ENCODE measurements at regions not wholly inside any gene's neighbourhood (a gene's known extent, or its start where the extent isn't known, plus 50 kb on each side); places are given as distances from the start of the nearest gene placed in this dataset.
"Not testable (repeated sequence)": the region's sequence is repeated elsewhere in the genome, so short reads cannot be mapped to it uniquely, and the experiment has no call there.

GRCh38 chr14:43525658-43526057 lies 981.4 kb downstream of the FSCB start:
- DNase-seq = no peak

GRCh38 chr14:43522901-43523300 lies 984.2 kb downstream of the FSCB start:
- no peak for DNase-seq

GRCh38 chr14:43522191-43522590 lies 984.9 kb downstream of the FSCB start:
- DNase-seq = no peak

- DNase-seq = no peak
Measured at GRCh38 chr14:43503508-43503907, 1003.6 kb downstream of the FSCB start.

- not testable (repeated sequence) for DNase-seq
Measured at GRCh38 chr14:43492359-43492758, 1014.7 kb downstream of the FSCB start.

GRCh38 chr14:43483415-43483814 lies 1023.7 kb downstream of the FSCB start:
- DNase-seq = no peak

GRCh38 chr14:43481864-43482263 lies 1025.2 kb downstream of the FSCB start:
- DNase-seq = no peak

GRCh38 chr14:43480976-43481375 lies 1026.1 kb downstream of the FSCB start:
- no peak for DNase-seq

- DNase-seq = no peak
Measured at GRCh38 chr14:43479596-43480195, 1027.4 kb downstream of the FSCB start.

- no peak for DNase-seq
Measured at GRCh38 chr14:43476822-43477221, 1030.3 kb downstream of the FSCB start.

GRCh38 chr14:43475757-43476156 lies 1031.3 kb downstream of the FSCB start:
- peak; percentile 3 for DNase-seq

GRCh38 chr14:43471595-43471994 lies 1035.5 kb downstream of the FSCB start:
- DNase-seq = no peak

GRCh38 chr14:43464968-43465367 lies 1042.1 kb downstream of the FSCB start:
- DNase-seq = no peak

- DNase-seq = peak; percentile 52
Measured at GRCh38 chr14:43449291-43449690, 1057.8 kb downstream of the FSCB start.

- no peak for DNase-seq
Measured at GRCh38 chr14:43438056-43438455, 1069.0 kb downstream of the FSCB start.

- DNase-seq = no peak
Measured at GRCh38 chr14:43418324-43418723, 1088.8 kb downstream of the FSCB start.

GRCh38 chr14:43413084-43413483 lies 1094.0 kb downstream of the FSCB start:
- DNase-seq = no peak

GRCh38 chr14:43411841-43412240 lies 1095.2 kb downstream of the FSCB start:
- no peak for DNase-seq

GRCh38 chr14:43410631-43411030 lies 1096.5 kb downstream of the FSCB start:
- no peak for DNase-seq

GRCh38 chr14:43408472-43408871 lies 1098.6 kb downstream of the FSCB start:
- DNase-seq = no peak

GRCh38 chr14:43407706-43408105 lies 1099.4 kb downstream of the FSCB start:
- no peak for DNase-seq

GRCh38 chr14:43406931-43407330 lies 1100.2 kb downstream of the FSCB start:
- no peak for DNase-seq

GRCh38 chr14:43399289-43399688 lies 1107.8 kb downstream of the FSCB start:
- DNase-seq = no peak

- DNase-seq = not testable (repeated sequence)
Measured at GRCh38 chr14:43370565-43370896, 1136.6 kb downstream of the FSCB start.

- DNase-seq = no peak
Measured at GRCh38 chr14:43369710-43370564, 1137.1 kb downstream of the FSCB start.

All from NCI-H510A treated with DMSO at 0.1 percent for 48 hours (cell line).